OCI-LY3 (cell line): ENCODE measurements at regions not wholly inside any gene's neighbourhood (a gene's known extent, or its start where the extent isn't known, plus 50 kb on each side); places are given as distances from the start of the nearest gene placed in this dataset.

Experiments
- CTCF ChIP-seq: fragments of 200-600, 300-600 bp; sonication (generic); IDR thresholded peaks from 2 replicates; pipeline ENCODE4 v1.5.1; 2014; ENCODE audit warnings: antibody characterized with exemption, low read length, low read depth
- EZH2phosphoT487 ChIP-seq: fragments of 200-600 bp; shearing (Covaris generic); IDR thresholded peaks from 2 replicates; pipeline ENCODE4 v1.6.1; 2018; ENCODE audit warnings: antibody characterized with exemption, mixed run types, low read depth

- TF ChIP-seq CTCF, result no peak
- no peak for TF ChIP-seq EZH2phosphoT487
Observed at GRCh38 chr5:79890119-79890929, 100.7 kb downstream of the MTX3 start.
